Stomach (tissue), 4 donors: ENCODE measurements at regions not wholly inside any gene's neighbourhood (a gene's known extent, or its start where the extent isn't known, plus 50 kb on each side); places are given as distances from the start of the nearest gene placed in this dataset.
"Not testable (repeated sequence)": the region's sequence is repeated elsewhere in the genome, so short reads cannot be mapped to it uniquely, and the experiment has no call there.

Experiments
- EP300 ChIP-seq: sonication (generic); formaldehyde crosslinking; IDR thresholded peaks from one replicate; pipeline ENCODE4 v1.6.1; 2017; ENCODE audit warnings: antibody characterized with exemption
- POLR2A ChIP-seq, 4 donors: fragments of 450-650 bp; IDR thresholded peaks; one replicate each; pipeline ENCODE4 v1.6.1; 2016; ENCODE audit warnings: antibody characterized with exemption in 4 of 4, control low read depth in 2 of 4, mild to moderate bottlenecking in 1 of 4, moderate library complexity in 1 of 4
- TF ChIP-seq, protein P1 (sequence below), 7 experiments: fragments of 450-650 bp in 4 of 7; fragments of 200-600 bp in 3 of 7; sonication (generic) in 3 of 7; IDR thresholded peaks; one replicate each; pipeline ENCODE4 v1.5.1; 2016 to 2019; ENCODE audit warnings: antibody characterized with exemption in 7 of 7, control low read depth in 2 of 7, mild to moderate bottlenecking in 1 of 7

DNA sequence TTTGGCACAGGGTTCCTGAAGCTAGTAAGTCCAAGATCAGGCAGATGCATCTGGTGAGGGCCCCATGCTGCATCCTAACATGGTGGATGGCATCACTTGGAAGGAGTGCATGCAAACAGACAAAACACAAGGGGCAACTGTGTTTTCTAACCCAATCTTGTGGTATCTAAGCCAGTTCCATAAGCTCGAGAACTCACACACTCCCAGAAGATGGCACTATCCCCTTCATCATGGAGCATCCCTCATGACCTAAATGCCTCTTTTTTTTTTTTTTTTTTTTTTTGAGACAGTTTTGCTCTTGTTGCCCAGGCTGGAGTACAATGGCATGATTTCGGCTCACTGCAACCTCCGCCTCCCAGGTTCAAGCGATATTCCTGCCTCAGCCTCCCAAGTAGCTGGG lies 1763.5 kb downstream of the SLITRK5 start:
- not testable (repeated sequence) for TF ChIP-seq POLR2A (IDR thresholded peaks at IDR 0.05); EP300
- TF ChIP-seq, protein P1, sequence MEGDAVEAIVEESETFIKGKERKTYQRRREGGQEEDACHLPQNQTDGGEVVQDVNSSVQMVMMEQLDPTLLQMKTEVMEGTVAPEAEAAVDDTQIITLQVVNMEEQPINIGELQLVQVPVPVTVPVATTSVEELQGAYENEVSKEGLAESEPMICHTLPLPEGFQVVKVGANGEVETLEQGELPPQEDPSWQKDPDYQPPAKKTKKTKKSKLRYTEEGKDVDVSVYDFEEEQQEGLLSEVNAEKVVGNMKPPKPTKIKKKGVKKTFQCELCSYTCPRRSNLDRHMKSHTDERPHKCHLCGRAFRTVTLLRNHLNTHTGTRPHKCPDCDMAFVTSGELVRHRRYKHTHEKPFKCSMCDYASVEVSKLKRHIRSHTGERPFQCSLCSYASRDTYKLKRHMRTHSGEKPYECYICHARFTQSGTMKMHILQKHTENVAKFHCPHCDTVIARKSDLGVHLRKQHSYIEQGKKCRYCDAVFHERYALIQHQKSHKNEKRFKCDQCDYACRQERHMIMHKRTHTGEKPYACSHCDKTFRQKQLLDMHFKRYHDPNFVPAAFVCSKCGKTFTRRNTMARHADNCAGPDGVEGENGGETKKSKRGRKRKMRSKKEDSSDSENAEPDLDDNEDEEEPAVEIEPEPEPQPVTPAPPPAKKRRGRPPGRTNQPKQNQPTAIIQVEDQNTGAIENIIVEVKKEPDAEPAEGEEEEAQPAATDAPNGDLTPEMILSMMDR (IDR thresholded peaks at IDR 0.05) = not testable (repeated sequence)
